GM12891 (cell line): ENCODE measurements at regions not wholly inside any gene's neighbourhood (a gene's known extent, or its start where the extent isn't known, plus 50 kb on each side); places are given as distances from the start of the nearest gene placed in this dataset.

ENCODE experiments used
- POLR2A ChIP-seq: IDR thresholded peaks from 2 replicates; pipeline ENCODE4 v1.6.1; 2011; ENCODE audit warnings: low read depth, low read length, control low read depth
- POLR2AphosphoS5 ChIP-seq: IDR thresholded peaks from 2 replicates; pipeline ENCODE4 v1.6.1; 2011; ENCODE audit warnings: low read depth, low read length, control low read depth
- TAF1 ChIP-seq: IDR thresholded peaks from 2 replicates; pipeline ENCODE4 v1.6.1; 2011; ENCODE audit warnings: low read depth, low read length, control low read depth

GRCh38 chr5:167463939-167464338 is 827.5 kb upstream of the WWC1 start:
- no peak for TF ChIP-seq POLR2AphosphoS5
- TF ChIP-seq TAF1, result no peak
- TF ChIP-seq POLR2A, result no peak
